ENCODE measurements at regions not wholly inside any gene's neighbourhood (a gene's known extent, or its start where the extent isn't known, plus 50 kb on each side); places are given as distances from the start of the nearest gene placed in this dataset.

DNA sequence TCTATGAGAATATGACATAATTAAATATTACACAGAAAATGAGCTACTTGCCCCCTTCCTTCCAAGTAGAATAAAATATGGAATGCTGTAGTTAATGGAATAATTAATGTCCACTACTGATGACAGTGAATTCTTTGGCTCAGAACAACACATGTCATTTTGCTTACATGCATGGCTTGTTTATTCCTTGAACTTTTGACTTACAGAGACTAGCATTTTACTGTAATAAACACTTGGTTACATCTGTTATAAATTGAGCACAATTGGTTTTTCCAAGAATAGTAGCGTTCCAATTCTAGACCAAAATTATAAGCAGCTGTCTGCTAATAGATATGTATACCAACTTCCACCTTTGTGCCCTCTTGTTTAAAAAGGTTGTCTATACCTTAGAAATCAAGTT, 286.7 kb downstream of the OTUD1 start:
- TF ChIP-seq CTCF (IDR thresholded peaks at IDR 0.05) = no peak
- TF ChIP-seq POLR2A (IDR thresholded peaks at IDR 0.05) = no peak

All from Peyer's patch (tissue), 4 donors.